Mammary epithelial cell (primary cell): ENCODE measurements at regions not wholly inside any gene's neighbourhood (a gene's known extent, or its start where the extent isn't known, plus 50 kb on each side); places are given as distances from the start of the nearest gene placed in this dataset.

Experiments
- EZH2 ChIP-seq: IDR thresholded peaks from 2 replicates; pipeline ENCODE4 v1.6.1; 2012; ENCODE audit warnings: low read length, inconsistent platforms, borderline replicate concordance
- TF ChIP-seq, protein P1 (sequence below), 2 donors: IDR thresholded peaks in 1 of 2; conservative IDR thresholded peaks in 1 of 2; 2 replicates each; pipeline ENCODE4 v1.5.1; 2011 to 2012; ENCODE audit warnings: inconsistent platforms in 2 of 2, low read length in 2 of 2, mild to moderate bottlenecking in 2 of 2, control low read depth in 1 of 2, low read depth in 1 of 2; ENCODE audit not compliant: insufficient read depth in 1 of 2; ENCODE audit errors: extremely low read depth in 1 of 2

DNA sequence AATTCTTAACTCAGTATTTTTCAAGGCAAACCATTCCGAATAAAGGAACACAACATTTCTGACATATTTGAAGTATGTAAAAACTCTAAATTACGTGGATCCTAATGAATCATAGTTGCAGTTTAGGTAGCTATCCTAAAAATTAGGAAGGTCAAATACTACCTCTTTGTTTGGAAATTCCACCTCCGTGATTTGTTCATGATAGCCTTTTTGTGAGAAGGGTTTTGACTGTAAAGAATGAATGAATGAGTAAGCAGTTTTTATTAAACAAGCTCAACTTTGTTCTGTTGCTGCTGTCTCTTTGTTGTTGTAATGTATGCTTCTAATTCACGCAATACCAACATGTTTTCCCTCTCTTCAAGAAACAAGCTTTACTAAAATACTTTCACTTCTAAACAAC lies 840.4 kb downstream of the USP25 start:
- TF ChIP-seq, protein P1, sequence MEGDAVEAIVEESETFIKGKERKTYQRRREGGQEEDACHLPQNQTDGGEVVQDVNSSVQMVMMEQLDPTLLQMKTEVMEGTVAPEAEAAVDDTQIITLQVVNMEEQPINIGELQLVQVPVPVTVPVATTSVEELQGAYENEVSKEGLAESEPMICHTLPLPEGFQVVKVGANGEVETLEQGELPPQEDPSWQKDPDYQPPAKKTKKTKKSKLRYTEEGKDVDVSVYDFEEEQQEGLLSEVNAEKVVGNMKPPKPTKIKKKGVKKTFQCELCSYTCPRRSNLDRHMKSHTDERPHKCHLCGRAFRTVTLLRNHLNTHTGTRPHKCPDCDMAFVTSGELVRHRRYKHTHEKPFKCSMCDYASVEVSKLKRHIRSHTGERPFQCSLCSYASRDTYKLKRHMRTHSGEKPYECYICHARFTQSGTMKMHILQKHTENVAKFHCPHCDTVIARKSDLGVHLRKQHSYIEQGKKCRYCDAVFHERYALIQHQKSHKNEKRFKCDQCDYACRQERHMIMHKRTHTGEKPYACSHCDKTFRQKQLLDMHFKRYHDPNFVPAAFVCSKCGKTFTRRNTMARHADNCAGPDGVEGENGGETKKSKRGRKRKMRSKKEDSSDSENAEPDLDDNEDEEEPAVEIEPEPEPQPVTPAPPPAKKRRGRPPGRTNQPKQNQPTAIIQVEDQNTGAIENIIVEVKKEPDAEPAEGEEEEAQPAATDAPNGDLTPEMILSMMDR (conservative IDR thresholded peaks at IDR 0.05 in 1 of 2, IDR thresholded peaks at IDR 0.05 in 1 of 2; ENCODE audit: extremely low read depth in 1 of 2, insufficient read depth in 1 of 2, low read depth in 1 of 2, low read length in 2 of 2): no peak
- TF ChIP-seq EZH2: no peak
